ENCODE measurements at regions not wholly inside any gene's neighbourhood (a gene's known extent, or its start where the extent isn't known, plus 50 kb on each side); places are given as distances from the start of the nearest gene placed in this dataset.

DNA sequence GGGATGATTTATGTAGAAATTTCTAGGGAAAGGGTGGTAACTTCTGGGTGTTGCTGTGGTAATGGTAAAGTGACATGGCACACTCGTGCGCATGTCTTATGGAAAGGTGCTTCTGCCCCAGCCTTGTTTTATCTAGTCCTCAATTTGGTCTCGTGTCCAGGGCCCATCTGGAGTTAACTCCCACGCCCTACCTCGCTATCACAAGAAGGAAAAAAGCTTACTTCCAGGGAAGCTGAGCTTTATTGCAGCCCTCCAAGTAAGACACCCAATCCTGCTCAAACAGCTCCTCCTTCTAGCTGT lies 611.8 kb downstream of the TNS3 start:
- no peak for DNase-seq

DNA sequence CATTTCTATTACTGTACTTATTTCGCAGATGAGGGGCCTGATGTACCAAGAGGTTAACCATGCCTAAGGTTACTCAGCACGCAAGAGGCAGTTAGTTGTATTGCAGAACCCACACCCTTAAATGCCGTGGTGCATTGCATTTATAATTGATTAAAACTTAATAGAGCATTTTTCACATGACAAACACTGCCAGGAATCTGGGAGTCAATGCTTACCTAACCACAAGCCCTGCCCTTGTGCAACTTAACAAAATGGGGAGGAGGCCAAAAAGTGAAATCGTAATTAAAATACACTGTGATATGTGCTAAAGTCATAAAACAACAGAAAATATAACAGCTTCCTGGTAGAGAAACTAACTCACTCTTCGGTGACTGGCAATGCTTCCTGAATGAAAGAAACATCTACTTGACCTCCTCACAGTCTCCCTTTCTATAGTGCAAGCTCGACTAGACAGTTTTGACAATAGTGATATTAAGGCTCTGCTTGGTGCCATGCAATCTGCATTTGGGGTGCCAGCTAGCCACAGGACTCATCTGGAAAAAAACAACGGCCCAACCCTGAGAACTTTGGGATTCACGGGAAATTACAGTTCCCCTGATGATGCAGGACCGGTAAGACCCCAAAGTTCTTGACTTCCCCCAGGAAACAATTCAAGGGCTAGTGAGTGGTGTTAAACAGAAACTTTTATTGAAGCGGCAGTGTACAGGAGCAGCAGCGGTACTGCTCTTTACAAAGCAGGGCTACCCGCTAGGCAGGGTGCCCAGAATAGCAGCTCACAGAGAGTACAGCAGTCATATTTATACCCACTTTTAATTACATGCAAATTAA lies 612.4 kb downstream of the TNS3 start:
- DNase-seq: no peak

- DNase-seq: no peak
Measured at GRCh38 chr7:46968003-46968402, 613.9 kb downstream of the TNS3 start.

DNA sequence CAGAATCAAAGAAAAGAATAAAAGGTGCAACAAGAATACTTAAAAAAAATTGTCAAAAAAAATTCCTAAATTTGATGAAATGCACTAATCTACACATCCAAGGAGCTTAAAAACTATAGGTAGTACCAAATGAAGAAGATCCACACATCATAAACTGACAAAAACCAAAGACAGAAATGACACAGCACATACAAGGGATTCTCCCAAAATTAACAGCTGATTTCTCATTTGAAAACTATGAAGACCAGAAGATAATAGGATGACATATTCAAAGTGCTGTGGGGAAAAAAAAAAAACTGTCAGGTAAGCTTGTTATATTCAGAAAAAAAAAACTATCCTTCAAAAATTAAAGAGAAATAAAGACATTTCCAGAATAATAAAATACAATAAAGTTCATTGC lies 618.2 kb downstream of the TNS3 start:
- no peak for DNase-seq

DNA sequence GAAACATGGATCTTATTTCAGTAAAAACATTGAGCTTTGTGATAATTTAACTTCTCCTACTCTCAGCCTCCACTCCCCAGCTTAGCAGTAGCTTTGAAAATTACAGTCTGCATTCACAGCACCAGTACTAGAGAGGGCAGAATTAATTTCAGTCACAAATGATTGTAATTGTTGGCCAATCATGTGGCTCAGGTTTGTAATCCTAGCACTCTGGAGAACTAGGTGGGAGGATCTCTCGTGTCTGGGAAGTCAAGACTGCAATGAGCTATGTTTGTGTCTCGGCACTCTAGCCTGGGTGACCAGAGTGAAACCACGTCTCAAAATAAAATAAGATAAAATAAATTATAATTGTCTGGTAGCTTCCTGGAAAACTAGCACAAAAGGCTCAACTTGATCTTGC lies 620.9 kb downstream of the TNS3 start:
- DNase-seq: no peak

GRCh38 chr7:46957195-46957594 lies 624.7 kb downstream of the TNS3 start:
- no peak for DNase-seq

- no peak for DNase-seq
Measured at GRCh38 chr7:46955531-46955930, 626.4 kb downstream of the TNS3 start.

GRCh38 chr7:46954181-46954580 lies 627.7 kb downstream of the TNS3 start:
- DNase-seq: no peak

DNA sequence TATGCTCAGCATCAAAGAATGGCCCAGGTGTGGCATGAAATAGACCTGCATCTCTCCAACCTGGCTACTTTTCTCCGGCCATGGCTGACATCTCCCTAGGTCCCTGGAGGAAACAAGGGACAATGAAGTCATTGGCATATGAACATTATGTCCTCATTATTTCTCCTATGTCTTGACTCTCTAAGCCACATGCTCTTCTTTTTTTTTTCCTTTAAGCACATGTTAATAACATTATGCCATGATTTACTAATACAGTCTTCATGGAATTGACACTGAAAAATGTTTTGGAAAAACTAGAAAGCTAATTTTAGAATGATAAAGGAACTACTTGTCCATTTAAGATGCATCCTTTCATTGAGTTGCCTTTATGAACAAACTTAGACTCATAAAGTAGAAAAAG lies 628.9 kb downstream of the TNS3 start:
- no peak for DNase-seq

- no peak for DNase-seq
Measured at GRCh38 chr7:46949270-46949931, 632.5 kb downstream of the TNS3 start.

DNA sequence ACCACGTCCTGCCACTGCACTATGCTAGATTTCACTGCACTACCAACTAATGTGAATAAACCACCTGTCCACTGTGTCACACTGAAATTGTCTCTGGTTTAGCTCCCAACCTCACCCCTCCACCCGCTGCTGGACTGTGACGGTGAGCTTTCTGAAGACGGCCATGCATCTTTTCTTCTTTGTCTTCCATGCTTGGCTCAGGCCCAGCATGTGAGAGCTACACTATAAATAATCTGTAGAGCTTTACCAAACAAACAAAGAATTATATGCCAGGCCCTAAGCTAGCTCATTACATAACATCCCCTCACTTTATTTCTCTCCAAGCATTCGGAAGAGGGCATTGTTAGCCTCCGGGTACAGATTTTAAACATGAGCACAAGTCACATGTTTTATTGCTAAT lies 633.2 kb downstream of the TNS3 start:
- no peak for DNase-seq

DNA sequence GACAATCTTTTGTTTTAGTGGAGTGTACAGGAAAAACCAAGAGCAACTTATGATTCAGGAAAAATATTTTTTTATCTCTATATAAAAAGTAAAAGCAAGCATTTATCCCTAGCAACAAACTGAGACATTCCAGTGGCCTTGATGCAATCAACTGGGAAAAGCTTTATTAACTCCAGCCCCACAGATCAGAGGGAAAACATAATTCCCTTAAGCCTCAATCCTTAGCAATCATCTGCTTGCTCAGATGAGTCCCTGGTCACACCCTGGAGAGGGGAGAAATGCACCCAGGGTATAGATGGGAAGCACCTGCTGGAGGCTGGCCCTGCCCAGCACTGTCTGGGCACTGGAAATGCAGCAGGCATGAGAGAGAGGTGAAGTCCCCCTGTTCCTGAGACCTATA lies 636.6 kb downstream of the TNS3 start:
- DNase-seq: no peak

DNA sequence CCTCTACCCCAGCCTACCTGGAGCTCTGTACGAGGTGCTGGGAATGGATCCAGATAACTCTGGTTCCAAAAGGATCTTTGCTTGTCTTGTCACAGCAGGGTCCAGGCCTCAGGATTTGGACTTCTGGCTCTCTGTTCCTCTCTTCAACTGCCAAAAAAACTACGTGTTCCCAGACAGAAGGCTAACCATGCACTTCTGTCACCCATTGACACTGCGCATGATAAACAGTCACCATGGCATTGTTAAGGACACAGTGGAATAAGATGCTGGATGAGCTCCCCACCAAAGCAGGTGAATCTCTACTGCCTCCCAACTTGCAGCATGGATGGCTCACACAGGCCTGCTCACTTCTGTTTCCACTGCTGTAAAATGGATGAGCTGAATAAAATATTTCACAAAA lies 637.9 kb downstream of the TNS3 start:
- no peak for DNase-seq

DNA sequence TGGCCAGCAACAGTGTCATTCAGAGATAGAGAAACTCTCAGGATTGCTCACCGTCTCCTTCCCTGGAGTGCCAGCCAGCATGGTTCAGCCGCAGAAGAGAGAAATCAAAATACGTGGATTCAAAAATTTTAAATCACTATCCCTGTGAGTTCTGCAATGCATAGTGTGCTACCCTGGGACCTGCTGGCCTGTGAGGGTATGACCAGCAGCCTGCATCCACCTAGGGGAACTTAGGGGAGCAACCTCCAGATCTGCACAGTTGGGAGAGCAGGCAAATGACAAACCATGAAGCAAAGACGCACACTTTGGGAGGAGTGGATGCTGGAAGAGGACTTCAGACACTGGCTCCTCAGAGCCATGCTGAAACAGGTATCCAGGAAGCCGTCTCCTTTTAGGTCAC lies 639.3 kb downstream of the TNS3 start:
- no peak for DNase-seq

DNA sequence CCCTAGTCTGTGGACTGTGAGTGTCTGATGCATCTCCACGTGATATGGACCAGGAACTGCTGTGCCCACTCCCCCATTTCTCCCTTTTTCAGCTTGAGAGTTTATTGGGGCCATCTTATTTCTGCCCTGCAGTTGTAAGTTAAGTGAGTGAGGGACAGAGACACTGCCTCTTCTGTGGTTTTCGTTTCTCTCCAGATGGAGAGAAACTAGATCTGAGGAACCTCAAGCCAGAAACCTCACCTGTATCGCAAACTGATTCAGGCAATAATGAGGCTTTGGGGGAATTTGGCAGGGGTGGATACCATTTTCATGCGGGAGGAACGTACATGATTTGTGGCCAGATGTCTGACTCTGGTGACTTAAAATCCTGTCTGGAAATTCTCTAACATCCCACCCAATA lies 641.7 kb downstream of the TNS3 start:
- no peak for DNase-seq

DNA sequence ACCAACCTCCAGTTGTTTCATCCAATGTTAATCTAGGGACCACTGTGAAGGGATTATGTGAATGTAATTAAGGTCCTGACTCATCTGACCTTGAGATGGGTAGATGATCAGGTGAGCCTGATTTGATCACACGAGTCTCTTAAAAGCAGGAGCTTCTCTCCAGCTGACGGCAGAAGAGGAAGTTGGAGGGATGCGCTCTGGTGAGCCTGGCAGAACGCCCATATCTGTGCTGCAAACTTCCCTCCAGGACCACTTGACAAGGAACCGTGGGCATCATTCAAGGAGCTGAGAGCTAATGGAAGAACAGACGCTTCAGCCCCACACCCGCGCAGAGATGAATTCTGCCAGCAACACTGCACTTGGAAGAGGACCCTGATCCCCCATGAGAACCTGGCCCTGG lies 642.4 kb downstream of the TNS3 start:
- no peak for DNase-seq

DNA sequence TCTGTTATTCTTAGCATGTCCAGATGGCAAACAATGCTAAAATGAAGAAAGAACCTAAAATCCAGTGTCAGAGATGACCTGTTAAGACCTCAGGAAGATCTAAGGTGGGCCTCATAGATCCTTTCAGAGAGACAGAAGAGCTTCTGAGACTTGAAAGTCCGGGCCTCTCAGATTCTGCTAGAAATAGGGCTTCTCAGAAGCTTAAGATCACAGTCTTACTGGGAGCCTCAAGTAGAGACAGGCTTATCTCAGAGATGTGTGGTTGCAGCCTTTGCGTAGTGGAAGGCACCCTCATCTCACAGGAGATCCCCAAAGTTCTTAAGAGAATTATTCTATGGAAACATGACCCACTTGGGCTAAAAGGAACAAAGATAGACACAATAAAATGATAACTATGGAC lies 642.8 kb downstream of the TNS3 start:
- no peak for DNase-seq

GRCh38 chr7:46937826-46938225 lies 644.1 kb downstream of the TNS3 start:
- DNase-seq: no peak

DNA sequence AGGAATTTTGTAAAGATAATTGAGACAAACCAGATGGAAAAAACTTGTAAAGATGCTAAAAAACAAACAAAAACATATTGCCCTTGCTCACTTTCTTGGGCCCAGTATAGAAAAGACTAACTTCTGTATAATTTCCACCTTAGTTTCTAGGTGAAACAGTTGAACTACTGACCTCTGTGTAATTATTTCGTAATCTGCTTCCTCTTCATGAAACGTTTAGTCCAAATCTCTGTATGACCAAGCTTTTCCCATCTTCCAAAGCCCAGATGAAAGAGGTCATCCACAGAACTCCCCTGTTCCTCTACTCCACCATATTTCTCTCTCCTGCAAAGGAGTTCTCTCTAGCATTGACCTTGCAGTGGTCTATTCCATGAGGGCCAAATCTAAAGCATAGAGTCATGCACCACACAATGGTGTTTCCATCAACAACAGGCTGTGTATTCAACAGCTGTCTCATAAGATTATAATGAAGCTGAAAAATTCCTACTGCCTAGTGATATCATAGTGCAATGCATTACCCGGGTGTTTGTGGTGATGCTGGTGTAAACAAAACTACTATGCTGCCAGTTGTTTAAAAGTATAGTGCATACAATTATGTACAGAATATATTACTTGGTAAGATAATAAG lies 647.6 kb downstream of the TNS3 start:
- no peak for DNase-seq

DNA sequence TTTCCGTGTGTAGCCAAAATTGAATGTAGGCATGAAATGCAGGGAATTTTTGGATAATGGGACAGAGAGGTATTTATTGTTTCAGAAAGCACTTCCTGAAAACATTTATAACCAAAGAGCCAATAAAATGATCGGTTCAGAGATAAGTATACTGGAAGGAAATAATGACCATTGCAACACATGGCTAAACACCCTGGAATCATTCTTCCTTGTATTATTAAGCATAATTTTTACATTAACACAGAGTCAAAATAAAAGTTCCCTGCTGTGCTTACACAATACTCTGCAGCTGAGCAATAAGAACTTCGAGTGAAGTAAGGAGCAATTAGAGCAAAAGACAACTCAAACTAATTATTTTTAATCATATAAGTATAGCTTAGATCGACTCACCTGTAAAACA lies 648.3 kb downstream of the TNS3 start:
- no peak for DNase-seq

- no peak for DNase-seq
Measured at GRCh38 chr7:46932676-46933424, 649.1 kb downstream of the TNS3 start.

- no peak for DNase-seq
Measured at GRCh38 chr7:46932306-46932675, 649.6 kb downstream of the TNS3 start.

DNA sequence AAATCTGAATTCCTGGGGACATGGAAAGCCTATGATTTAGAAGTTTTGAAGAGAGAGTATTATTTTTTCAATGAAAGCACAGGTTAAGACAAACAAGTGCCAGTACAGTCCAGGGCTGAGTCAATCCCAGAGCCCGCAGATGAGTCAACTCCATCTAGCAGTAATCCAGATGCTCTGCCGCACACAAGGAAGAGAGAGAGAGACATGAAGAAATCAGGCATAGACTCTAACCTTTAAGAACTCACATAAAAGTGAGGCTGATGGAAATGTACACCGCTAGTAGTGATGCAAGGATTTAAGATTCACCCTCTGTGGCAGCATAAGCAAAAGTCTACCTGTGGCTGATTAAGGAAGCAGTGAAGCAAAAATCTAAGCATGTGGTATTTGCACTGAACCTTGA lies 651.5 kb downstream of the TNS3 start:
- no peak for DNase-seq

DNA sequence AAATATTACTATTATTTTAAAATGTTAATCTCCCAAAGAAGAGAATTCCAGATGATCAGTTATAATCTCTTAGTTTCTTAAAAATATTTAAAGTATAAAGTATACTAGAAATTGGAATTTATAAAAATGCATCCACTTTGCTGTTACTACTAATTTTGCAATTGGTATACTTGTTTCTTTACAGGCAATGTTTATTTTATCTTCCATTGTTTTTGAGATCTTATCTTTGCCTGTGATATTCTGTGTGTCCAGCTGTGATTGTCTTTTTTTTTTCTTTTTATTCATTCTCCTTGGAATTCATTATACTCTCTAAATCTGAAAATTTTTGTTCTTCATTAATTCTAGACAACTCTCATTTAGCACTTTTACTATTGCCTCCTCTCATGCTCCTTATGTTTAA lies 652.6 kb downstream of the TNS3 start:
- DNase-seq: no peak
